ENCODE measurements at regions not wholly inside any gene's neighbourhood (a gene's known extent, or its start where the extent isn't known, plus 50 kb on each side); places are given as distances from the start of the nearest gene placed in this dataset.

GRCh38 chr15:61752001-61752400 lies 308.2 kb downstream of the VPS13C start:
- no peak for ATAC-seq
- TF ChIP-seq CTCF (IDR thresholded peaks at IDR 0.05) = no peak
- Histone ChIP-seq H3K27me3 (peaks cover 0 to 14% (median 0%) of the 10 kb centered on the region in 7 donors), H3K36me3 (no peaks in the 10 kb centered on the region), H3K9me3 (no peaks in the 10 kb centered on the region), H3K4me1 (no peaks in the 10 kb centered on the region), H3K4me3 (no peak overlapping the region), H3K27ac (no peak overlapping the region)
- DNase-seq = no peak
- WGBS, 2 donors = 64 to 77% methylated on average over 5 of the region's 5 CpGs
- intact Hi-C loops (cut with DNase I) = no loop called here

GRCh38 chr15:61750271-61751084 lies 309.8 kb downstream of the VPS13C start:
- no peak overlapping the region for H3K4me3 ChIP-seq
- intact Hi-C loops (cut with DNase I) = no loop called here
- peaks cover 0 to 14% (median 0%) of the 10 kb centered on the region in 7 donors for H3K27me3 ChIP-seq
- H3K27ac ChIP-seq = no peak overlapping the region
- 84 to 89% methylated on average over 15 of the region's 15 CpGs for WGBS, 2 donors
- ATAC-seq (no peak), DNase-seq (no peak)
- H3K9me3 ChIP-seq = no peaks in the 10 kb centered on the region
- no peaks in the 10 kb centered on the region for H3K4me1 ChIP-seq
- H3K36me3 ChIP-seq = no peaks in the 10 kb centered on the region
- TF ChIP-seq CTCF (IDR thresholded peaks at IDR 0.05) = no peak

GRCh38 chr15:61749169-61749568 lies 311.1 kb downstream of the VPS13C start:
- intact Hi-C loops (cut with DNase I) = no loop called here

GRCh38 chr15:61748529-61748928 lies 311.7 kb downstream of the VPS13C start:
- intact Hi-C loops (cut with DNase I) = no loop called here
- WGBS, 2 donors = 95 to 98% methylated on average over 2 of the region's 2 CpGs
- no peak overlapping the region for H3K27ac ChIP-seq
- H3K9me3 ChIP-seq = no peaks in the 10 kb centered on the region
- TF ChIP-seq CTCF (IDR thresholded peaks at IDR 0.05) = no peak
- H3K27me3 ChIP-seq = peaks cover 0 to 10% (median 0%) of the 10 kb centered on the region in 7 donors
- no peaks in the 10 kb centered on the region for H3K36me3 ChIP-seq
- H3K4me1 ChIP-seq = no peaks in the 10 kb centered on the region
- no peak overlapping the region for H3K4me3 ChIP-seq
- ATAC-seq (no peak), DNase-seq (no peak)

More at GRCh38 chr15:61749169-61749568, 311.1 kb downstream of the VPS13C start:
- H3K9me3 ChIP-seq = no peaks in the 10 kb centered on the region
- no peak for TF ChIP-seq CTCF (IDR thresholded peaks at IDR 0.05)
- H3K27me3 ChIP-seq = peaks cover 0 to 10% (median 0%) of the 10 kb centered on the region in 7 donors
- H3K36me3 ChIP-seq = no peaks in the 10 kb centered on the region
- H3K27ac ChIP-seq = no peak overlapping the region
- ATAC-seq (no peak), DNase-seq (no peak)
- no peaks in the 10 kb centered on the region for H3K4me1 ChIP-seq
- no peak overlapping the region for H3K4me3 ChIP-seq
- 92 to 93% methylated on average over 7 of the region's 7 CpGs for WGBS, 2 donors

Measured in heart right ventricle (tissue), 16 donors.